ENCODE measurements at regions not wholly inside any gene's neighbourhood (a gene's known extent, or its start where the extent isn't known, plus 50 kb on each side); places are given as distances from the start of the nearest gene placed in this dataset.
"Not testable (repeated sequence)": the region's sequence is repeated elsewhere in the genome, so short reads cannot be mapped to it uniquely, and the experiment has no call there.

DNA sequence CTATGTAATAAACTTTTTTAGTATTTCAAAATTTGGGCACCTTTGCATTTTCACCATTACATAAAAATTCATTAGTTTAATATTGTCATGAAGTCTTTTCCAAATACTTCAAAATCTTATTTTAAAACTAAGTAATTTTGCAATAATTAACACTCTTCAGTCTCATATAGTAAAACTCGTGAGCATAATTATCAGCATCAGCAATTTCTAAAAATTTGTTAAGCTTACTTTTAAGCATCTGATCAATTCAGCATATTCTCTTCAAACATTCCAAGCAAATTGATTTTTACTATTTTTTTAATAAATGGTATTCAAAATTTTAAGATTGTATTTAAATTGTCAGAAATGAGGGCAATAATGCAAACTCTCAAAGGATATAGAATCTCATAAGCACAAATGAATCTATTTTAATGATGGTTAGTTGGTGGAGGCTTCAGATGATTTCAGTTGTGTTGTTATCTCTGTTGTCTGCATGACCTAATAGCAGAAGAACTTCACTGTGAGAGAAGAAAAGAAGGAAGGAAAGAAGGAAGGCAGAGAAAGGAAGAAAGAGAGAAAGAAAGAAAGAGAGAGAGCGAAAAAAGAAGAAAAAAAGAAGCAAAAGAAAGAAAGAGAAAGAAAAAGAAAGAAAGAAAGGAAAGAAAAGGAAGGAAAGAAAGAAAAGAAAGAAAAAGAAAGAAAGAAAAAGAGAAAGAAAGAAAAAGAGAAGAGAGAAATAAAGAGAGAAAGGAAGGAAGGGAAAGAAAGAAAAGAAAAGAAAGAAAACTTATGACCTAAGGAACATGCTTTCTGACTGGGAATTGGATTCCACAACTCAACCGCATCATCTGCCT lies 860.5 kb downstream of the NCAM2 start:
- no peak for DNase-seq

DNA sequence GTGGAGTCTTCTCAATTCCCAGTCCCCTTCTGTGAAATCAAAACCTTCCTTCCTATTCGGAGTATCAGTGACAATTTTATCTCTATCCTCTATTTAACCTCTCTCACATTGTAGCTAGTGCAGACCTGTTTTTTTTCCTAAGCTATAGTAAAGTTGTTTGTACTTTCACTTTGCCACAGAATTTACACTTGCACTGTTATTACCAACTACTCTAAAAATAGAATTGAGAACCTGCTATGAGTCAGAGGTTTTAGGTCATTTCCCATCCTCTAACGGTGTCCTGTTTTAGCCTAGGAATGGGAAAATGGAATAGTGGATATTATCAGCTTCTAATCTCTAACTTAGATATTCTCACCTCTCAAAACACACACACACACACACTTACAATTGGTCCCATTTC lies 862.7 kb downstream of the NCAM2 start:
- no peak for DNase-seq

DNA sequence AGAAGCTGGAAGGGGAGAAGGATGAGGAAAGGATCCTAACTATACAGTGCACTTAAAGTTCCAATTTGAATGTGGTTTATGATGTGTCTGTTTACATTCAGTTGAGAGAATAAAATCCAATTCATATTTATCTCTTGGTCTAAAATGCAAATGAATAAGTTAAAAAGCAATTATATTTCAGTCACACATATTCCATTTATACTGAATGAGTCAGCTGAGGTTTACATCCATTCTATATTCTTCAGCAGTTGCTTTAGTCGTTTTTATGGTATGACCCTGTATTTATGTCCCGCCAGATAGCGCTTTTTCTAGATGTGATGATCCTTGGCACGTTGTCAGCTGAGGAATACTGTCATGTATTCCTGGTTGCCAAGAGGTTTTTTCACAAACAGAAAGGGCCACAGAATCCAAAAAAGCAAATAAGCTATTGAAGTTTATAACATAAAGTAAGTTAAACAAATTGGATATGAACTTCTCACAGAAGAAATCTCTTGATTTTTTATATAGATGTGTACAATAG lies 866.2 kb downstream of the NCAM2 start:
- DNase-seq, result no peak

DNA sequence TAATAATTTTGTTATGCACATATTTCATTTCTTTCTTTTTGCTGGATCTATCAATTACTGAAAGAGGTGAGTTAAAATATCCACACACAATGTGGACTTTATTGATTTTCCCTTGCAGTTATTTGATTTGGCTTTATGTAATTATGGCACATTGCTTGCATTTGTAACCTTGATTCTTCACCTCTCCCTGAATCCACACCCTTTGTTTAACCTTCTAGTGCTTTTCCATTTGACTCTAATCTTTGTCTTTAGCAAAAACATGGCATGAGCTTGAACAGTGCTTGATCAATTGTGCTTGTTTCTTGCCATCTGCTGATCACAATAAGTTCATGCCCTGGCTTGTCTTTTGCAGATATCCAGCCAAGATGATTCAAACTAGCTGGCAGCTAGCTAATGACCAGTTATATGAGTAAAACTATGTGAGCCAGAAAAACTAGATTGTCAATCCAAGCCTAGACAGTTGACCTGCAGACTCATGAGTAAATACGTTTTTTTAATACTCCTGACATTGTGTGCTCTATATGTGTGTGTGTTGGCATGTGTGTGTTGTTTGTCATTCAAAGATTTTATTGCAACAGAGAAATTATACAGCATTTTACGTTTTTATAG lies 899.2 kb downstream of the NCAM2 start:
- DNase-seq, result no peak

DNA sequence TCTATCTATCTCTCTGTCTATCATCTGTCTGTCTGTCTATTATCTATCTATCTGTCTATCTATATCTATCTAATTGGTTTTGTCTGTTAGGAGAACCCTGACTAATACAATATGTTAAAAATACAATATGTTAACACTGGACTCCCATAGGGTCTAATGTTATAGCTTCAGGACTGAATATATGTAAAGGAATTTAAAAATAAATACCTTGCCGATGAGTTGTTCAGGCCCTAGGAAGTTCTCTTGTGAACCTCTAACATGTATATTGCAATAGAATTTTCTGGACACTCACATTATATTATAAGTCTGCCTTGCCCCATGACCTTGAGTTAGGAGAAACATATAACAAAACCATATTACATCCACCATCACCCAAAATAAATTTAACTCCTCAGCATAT lies 900.6 kb downstream of the NCAM2 start:
- DNase-seq, result no peak

DNA sequence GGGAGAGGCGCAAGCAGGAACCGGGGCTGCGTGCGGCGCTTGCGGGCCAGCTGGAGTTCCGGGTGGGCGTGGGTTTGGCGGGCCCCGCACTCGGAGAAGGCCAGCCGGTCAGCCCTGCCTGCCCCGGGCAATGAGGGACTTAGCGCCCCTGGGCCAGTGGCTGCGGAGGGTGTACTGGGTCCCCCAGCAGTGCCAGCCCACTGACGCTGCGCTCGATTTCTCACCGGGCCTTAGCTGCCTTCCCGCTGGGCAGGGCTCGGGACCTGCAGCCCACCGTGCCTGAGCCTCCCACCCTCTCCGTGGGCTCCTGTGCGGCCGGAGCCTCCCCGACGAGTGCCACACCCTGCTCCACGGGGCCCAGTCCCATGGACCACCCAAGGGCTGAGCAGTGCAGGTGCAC lies 904.2 kb downstream of the NCAM2 start:
- DNase-seq, result not testable (repeated sequence)

DNA sequence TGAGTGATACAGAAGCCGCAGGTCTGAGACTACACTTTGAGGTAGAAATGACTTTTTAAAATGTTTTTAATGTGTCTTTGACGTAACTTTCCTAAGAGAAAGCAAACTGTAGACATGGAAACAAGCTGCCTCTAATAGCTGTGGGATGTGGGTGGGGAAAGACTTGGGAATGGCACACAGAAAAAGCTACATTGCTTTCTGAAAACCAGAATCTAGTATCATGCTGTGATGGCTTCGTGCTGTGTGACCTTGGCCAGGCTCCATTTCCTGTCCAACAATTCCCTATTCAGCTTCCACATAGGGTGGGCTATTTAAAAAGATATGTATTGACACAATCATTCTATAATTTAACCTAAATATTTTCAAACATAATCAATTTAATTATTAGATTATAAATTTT lies 909.1 kb downstream of the NCAM2 start:
- no peak for DNase-seq

DNA sequence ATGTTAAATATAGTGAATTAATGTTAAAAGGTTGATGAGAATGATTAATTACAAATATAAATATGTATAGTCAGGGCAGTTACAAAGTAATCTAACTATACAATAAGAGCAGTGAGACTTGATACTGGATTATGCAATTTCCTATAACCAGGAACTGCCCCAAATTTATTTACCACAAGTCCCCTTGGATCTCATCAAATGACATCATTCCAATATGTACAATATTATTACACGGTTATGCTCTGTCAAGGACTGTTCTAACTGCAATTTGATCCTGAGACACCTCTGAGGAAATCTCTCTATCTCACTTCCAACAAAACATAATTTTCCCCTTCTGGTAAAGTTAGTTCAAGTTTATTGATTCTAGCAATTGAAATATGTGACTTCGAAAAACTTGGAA lies 917.6 kb downstream of the NCAM2 start:
- DNase-seq, result no peak

DNA sequence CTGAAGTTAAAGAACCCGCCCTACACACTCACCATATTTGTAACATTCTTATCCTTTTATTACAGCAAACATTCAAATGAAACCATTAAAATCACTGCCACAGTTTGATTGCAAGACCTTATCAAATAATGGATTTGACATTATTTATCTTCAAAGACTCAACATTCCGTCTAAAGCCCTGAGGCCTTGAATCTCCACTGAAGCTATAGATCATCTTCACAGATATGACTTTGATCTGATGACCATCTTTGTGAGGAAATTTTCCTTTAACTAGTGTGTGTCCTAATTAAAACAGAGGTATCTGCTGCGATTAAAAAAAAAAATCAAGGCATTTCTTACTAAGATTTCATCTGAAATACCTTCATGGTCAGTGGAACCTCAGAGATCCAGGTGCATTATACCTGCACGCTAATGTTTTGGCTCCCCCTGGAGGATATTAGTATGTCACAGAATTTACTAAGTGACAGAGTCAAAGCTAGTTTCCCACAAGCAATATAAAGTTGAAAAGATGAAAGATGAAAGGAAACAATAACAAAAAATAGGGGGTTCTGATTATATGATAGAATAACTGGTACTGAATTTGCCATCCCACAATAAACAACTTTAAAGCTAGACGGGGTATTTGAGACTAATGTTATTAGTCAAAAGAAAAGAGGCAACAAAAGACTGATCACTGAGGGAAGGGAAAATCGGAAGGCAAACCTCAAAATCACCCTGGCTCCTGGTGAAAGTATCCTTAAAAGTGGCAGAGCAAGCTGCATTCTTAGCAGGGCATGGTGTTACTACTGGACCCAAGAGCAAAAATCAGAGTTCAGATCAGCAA lies 923.4 kb downstream of the NCAM2 start:
- DNase-seq, result peak; percentile 59

DNA sequence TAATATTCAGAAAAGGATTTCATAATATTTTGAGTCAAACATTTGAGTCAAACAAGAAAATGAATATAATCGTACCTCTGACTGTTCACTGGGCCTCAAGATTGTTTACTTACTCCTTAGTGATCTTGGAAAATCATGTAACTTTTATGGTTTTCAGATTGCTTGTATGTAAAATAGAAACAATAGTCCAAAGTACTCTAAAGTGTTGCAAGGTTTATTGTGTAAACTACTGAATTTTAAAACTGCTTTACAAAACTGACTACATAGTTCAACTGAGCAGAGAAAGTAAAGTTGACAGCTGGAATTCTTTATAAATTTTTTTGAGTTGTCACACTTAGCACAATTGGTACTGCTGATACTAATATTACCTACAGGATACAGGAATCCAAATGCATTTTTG lies 931.0 kb downstream of the NCAM2 start:
- DNase-seq, result no peak

DNA sequence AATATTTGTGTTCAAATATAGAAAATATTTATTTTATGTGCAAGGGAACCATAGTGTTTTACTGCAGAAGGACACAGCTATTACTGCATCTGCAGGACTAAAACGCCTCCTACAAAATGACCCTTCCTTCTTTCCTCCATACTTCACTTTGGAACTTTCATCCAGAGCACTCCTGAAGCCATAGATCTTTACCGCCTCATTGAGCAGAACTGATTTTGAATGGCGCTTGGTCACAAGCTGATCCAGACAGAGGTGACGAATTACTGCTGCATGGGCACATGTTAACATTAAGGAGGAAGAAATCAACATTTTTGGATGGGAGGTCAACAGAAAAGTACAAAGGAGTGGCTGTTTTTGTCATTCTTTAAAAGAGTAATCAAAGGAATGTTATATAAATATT lies 931.6 kb downstream of the NCAM2 start:
- no peak for DNase-seq

DNA sequence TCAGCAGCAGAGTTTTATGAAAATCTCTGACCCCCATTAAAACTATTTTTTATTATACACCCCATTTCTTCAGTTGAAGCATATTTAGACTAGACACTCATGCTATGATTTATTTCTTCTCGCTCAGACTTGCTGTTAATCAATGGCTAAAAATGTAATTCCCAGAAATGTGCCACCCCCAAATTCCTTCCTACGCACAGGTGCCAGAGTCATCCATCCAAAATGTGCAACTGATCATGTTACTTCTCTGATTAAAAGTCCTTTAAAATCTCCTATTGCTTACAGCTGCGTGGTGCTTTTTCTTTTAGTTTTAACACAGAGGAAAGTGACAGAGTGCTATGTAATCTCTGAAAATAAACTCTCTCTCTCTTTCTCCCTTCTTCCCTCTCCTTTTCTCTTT lies 954.4 kb downstream of the NCAM2 start:
- no peak for DNase-seq

DNA sequence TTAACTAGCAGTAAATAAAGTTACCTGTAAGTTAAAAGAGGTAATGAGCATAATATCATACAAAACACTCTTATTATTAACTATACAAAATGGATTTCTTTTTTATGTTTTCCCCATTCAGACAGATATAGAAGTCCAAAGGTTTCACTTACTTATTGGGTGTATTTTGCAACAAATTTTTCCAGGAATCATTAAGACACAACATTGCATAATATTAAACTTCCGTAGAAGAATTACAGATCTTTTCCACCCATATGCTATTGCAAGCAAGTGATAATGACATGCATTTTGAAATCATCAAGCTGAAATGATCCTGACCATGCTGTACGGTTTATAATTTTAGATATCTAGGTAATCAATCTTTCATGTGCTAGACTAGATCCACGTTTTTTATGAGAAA lies 957.0 kb downstream of the NCAM2 start:
- DNase-seq, result no peak

DNA sequence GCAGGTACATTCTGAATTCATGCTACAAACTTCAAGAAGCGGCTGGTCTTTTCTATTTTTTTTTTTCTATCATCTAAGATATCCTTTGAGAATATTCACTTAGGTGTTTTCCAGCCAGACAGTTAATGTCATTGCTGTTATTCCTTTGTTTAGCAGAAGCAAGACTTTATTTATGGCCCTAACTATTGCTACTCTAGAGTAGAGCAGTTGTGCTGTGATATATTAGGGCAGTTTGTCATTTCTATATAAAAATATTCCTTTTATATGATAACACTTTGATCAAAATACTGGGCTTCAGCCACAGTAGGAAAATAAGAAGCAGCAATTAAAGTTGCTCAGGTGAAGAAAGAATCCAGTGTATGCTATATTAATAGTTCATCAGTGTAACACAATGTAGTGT lies 959.3 kb downstream of the NCAM2 start:
- DNase-seq, result no peak

DNA sequence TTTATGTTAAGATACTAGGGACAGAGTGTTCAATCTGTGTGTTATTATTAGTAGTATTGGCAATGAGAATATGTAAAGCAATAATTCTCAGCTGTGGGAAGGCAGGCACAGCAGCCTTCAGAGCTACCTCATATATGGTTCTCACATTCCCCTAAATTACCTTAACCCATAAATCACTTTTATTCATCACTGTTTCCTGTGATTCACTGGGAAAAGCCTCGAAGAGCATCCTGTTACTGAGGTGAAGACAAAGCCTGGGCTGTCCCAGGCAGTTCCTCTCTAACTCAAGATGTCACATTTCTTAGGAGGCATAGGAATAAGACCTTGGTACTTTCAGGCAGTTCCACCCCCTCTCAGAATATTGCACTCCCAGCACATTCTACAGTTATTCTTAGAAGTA lies 965.7 kb downstream of the NCAM2 start:
- no peak for DNase-seq

DNA sequence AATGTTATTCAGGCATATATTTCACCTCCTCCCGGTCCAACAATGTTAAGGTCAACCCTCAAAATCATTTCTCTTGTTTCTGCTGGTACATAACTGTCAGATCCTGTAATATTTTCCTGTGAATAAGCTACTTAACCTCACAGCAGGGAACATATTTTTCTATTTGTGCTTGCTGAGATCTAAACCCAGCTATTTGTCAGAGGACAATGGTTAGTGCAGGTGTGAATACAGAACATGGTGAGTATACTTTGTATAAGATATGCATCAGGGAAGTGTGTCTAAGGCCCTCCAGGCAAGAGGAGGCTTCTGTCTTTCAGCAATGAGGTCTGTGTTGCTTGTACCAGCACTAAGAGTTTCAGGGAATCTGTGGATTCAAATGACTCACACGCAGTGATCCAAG lies 970.6 kb downstream of the NCAM2 start:
- DNase-seq, result peak; percentile 78

DNA sequence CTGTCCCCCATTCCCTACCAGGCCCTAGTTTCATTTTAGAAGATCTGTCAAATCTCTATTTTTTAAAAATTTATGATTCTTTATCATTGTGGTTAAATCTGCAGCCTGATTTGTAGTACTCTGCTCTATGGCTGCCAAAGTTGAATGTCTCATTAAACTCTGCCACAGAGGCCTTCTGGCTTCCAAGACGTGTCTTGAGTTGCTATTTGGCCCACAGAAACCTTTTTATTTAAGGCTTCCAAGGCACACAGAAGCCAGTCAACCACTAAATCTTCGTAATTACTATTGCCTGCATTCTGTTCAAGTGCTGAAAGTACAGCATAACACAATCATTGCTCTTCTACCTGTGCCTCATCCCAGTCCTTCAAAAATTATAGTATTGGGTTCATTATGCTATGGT lies 971.0 kb downstream of the NCAM2 start:
- DNase-seq, result no peak

DNA sequence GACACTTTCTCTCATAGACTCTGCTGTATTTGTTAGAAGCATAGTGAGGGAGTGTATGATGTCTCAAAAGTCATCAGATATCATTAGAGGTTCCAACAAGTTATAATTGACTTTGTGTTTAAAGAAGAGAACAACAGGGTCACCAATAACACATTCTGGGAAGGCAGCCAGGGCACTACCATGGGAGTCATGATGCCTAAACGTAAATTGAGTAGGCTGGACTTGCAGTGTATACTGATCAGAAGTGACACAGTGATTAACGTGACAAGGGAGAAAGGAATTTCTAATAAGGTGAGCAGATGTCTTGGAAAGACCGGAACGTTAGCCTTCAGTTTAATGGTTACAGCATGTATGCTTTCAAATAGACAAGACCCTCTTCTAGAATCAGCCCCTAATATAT lies 973.2 kb downstream of the NCAM2 start:
- peak; percentile 84 for DNase-seq

DNA sequence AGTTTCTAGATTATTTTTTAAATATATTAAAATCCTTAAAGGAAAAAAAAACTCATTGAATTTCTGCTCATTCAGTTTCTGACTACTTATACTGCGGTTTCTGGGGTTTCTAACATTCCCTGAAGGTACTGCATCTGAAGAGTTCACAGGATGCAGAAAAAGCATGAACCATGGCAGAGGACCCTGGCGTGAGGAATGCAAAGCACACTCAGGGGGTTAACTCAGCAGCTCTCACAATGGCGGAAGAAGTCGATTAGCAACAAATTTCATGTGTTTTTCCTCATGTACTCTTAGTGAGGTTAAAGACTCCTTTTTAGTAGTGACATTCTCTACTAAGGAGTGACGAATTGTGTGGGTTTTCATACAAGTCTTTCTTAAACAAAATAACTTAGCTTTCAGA lies 975.6 kb downstream of the NCAM2 start:
- DNase-seq, result no peak

DNA sequence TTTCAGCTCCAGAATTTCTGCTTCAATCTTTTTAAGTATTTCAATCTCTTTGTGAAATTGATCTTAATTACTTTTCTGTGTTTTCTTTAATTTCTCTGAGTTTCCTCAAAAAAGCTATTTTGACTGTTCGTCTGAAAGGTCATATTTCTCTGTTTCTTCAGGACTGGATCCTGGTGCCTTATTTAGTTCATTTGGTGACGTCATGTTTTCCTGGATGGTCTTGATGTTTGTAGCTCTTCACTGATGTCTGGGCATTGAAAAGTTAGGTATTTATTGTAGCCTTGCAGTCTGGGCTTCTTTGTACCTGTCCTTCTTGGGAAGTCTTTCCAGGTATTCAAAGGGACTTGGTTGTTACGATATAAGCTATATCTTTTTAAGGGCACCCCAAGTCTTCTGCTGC lies 998.7 kb downstream of the NCAM2 start:
- no peak for DNase-seq

DNA sequence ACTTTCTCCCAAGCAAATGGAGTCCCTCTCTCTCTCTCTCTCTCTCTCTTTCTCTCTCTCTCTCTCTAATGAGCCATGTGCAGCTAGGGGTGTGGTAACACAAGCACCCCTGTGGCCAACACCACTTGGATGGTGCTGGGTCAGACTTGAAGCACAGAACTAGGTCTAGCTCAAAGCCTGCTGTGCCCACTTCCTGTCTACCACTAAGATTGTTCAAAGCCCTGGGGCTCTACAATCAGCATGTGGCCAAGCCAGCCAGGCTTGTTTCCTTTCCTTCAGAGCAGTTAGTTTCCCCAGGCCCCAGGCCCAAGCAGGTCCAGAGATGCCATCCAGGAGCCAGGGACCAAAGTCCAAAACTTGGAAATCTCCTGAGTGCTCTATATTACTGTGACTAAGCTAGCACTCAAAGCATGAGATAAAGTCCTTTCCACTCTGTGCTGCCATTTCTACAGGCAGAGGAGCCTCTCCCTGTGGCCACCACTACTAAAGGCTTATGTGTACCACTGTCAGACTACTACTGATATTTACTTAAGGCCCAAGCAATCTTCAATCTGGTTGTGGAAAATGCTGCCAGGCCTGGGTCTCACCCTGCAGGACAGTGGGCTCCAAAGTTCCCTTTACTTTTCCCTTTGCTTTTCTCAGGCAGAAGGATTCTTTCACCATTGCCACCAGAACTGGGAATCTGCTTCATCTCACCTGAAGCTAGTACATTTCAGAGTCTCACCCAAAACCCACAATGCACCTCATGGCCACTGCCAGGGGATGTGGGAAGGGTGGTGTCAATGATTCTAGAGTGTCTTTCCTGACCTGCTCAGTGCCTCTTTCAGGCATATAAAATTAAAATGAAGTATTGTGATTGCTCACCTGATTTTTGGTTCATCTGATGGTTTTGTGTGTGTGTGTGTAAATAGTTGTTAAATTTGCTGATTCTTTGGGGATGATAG lies 999.5 kb downstream of the NCAM2 start:
- no peak for DNase-seq

DNA sequence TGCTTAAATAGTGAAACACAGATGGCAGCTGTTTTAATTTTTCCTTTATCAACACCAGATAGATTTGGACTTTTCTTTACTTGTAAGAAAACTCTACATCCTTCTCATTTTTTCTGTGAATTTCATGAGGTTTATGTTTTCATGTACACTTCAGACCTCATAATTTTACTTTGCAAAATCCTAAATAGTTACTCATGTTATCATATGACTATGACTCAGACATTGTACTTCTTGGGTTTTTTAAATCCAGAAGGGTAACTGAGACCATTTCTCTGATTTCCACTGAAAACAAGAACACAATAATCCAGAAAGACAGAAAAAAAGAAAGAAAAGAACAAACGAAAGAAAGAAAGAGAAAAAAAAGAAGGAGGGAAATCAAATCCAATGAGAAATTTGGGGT lies 1021.6 kb downstream of the NCAM2 start:
- no peak for DNase-seq

DNA sequence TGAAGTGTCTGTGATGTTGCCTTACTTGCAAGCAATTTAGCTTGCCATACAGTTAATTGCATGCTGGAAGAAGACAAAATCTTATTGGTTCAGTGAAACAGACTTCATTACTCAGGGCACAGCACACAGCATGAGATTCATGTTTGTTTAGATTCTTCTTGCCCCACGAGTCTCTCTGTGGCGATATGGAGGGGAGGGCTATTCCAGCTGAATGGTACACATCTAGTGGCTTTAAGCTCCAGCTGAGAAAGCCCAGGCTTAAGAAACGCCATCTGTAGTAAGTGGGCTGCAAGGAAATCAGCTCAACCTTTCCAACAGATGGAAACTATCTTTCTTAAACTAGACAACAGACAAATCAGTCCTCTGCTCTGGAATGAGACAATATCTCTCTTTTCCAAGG lies 1022.0 kb downstream of the NCAM2 start:
- DNase-seq, result no peak

Data from COR-L47 (cell line).